ENCODE measurements at regions not wholly inside any gene's neighbourhood (a gene's known extent, or its start where the extent isn't known, plus 50 kb on each side); places are given as distances from the start of the nearest gene placed in this dataset.

DNA sequence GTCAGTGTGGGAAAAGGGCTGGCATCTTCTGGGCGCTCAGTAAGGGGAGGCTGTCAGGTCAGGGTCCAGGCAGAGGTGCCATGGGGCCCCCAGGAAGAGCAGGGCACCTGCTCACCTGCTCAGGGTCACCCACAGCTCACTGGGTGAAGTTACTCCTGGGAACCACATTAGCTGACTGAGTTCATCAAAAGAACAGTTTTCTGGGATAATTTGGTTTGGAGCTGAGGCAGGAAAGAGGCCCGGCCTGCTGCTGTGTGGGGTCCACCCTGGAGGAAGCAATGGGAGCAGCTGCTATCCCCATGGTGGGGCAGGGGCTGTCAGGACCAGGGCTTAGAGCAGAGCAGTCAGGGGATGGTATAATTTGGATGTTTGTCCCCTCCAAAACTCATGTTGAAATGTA lies 97.2 kb upstream of the GPC1 start:
- no peaks in the 10 kb centered on the region for H3K4me1 Mint-ChIP-seq
- no peaks in the 10 kb centered on the region for H3K36me3 ChIP-seq (ENCODE audit: control insufficient read depth in 2 of 2, extremely low read depth in 1 of 2, insufficient read depth in 1 of 2, low read length in 1 of 2)
- POLR2A ChIA-PET, result no interaction called here
- no peak for ATAC-seq (replicated peaks in 1 of 4)
- H3K27me3 ChIP-seq (replicated peaks in 1 of 2; ENCODE audit: control insufficient read depth in 2 of 2, extremely low read depth in 1 of 2, insufficient read depth in 2 of 2, low read length in 1 of 2), result peaks cover 0 to 33% of the 10 kb centered on the region in 2 experiments
- H3K36me3 Mint-ChIP-seq, result no peaks in the 10 kb centered on the region
- H3K9me3 Mint-ChIP-seq, result no peaks in the 10 kb centered on the region
- H3K4me1 ChIP-seq (ENCODE audit: control insufficient read depth in 1 of 2, extremely low read depth in 1 of 2, insufficient read depth in 2 of 2, low read length in 2 of 2), result no peaks in the 10 kb centered on the region
- no peak for DNase-seq
- H3K4me3 Mint-ChIP-seq, result no peak overlapping the region
- H3K4me3 ChIP-seq (ENCODE audit: control insufficient read depth in 1 of 2, extremely low read depth in 1 of 2, low read length in 1 of 2), result no peak overlapping the region
- CTCF ChIA-PET, result no interaction called here
- no peak overlapping the region for H3K27ac ChIP-seq (ENCODE audit: low read length)
- peaks cover 27 to 39% of the 10 kb centered on the region in 2 donors for H3K27me3 Mint-ChIP-seq
- WGBS (ENCODE audit: insufficient coverage), result 26% methylated on average over 2 of the region's 2 CpGs
- no peak overlapping the region for H3K27ac Mint-ChIP-seq
- H3K9me3 ChIP-seq, result no peaks in the 10 kb centered on the region

GRCh38 chr2:240339411-240340360 lies 95.8 kb upstream of the GPC1 start:
- no peaks in the 10 kb centered on the region for H3K36me3 Mint-ChIP-seq
- H3K9me3 ChIP-seq, result no peaks in the 10 kb centered on the region
- WGBS (ENCODE audit: insufficient coverage), result 76% methylated on average over 8 of the region's 24 CpGs
- ATAC-seq (replicated peaks in 1 of 4) (no peak), DNase-seq (no peak)
- no peaks in the 10 kb centered on the region for H3K9me3 Mint-ChIP-seq
- H3K4me1 Mint-ChIP-seq, result no peaks in the 10 kb centered on the region
- H3K27ac ChIP-seq (ENCODE audit: low read length), result no peak overlapping the region
- no peaks in the 10 kb centered on the region for H3K36me3 ChIP-seq (ENCODE audit: control insufficient read depth in 2 of 2, extremely low read depth in 1 of 2, insufficient read depth in 1 of 2, low read length in 1 of 2)
- H3K4me3 Mint-ChIP-seq, result no peak overlapping the region
- POLR2A ChIA-PET, result no interaction called here
- H3K4me3 ChIP-seq (ENCODE audit: control insufficient read depth in 1 of 2, extremely low read depth in 1 of 2, low read length in 1 of 2), result no peak overlapping the region
- peaks cover 0 to 33% of the 10 kb centered on the region in 2 experiments for H3K27me3 ChIP-seq (replicated peaks in 1 of 2; ENCODE audit: control insufficient read depth in 2 of 2, extremely low read depth in 1 of 2, insufficient read depth in 2 of 2, low read length in 1 of 2)
- H3K27ac Mint-ChIP-seq, result no peak overlapping the region
- H3K4me1 ChIP-seq (ENCODE audit: control insufficient read depth in 1 of 2, extremely low read depth in 1 of 2, insufficient read depth in 2 of 2, low read length in 2 of 2), result no peaks in the 10 kb centered on the region
- H3K27me3 Mint-ChIP-seq, result peaks cover 23 to 36% of the 10 kb centered on the region in 2 donors
- CTCF ChIA-PET, result no interaction called here

DNA sequence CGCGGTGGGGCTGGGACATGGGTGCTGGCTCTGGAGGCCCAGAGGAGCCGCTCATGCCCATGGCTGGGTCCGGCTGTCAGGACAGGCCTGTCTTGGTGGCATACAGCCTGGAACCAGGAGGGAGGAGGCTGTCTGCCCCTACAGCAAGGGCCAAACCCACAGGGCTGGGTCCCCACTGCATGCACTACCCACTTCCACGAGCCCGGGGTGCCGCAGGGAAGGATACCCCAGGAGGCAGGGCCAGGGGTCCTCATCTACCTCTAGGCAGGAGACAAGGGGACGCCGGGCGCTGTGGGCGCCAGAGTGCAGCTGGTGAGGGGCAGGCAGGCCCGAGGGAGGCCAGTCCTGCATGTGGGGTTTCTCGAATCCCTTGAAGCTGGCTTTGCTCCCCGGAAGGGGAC lies 95.1 kb upstream of the GPC1 start:
- H3K36me3 ChIP-seq (ENCODE audit: control insufficient read depth in 2 of 2, extremely low read depth in 1 of 2, insufficient read depth in 1 of 2, low read length in 1 of 2), result no peaks in the 10 kb centered on the region
- peaks cover 22 to 35% of the 10 kb centered on the region in 2 donors for H3K27me3 Mint-ChIP-seq
- H3K4me3 ChIP-seq (ENCODE audit: control insufficient read depth in 1 of 2, extremely low read depth in 1 of 2, low read length in 1 of 2), result no peak overlapping the region
- H3K27me3 ChIP-seq (replicated peaks in 1 of 2; ENCODE audit: control insufficient read depth in 2 of 2, extremely low read depth in 1 of 2, insufficient read depth in 2 of 2, low read length in 1 of 2), result peaks cover 0 to 33% of the 10 kb centered on the region in 2 experiments
- peaks cover 0 to 4% (median 0%) of the 10 kb centered on the region in 3 donors for H3K9me3 Mint-ChIP-seq
- no peaks in the 10 kb centered on the region for H3K9me3 ChIP-seq
- CTCF ChIA-PET, result no interaction called here
- 88% methylated on average over 12 of the region's 14 CpGs for WGBS (ENCODE audit: insufficient coverage)
- H3K27ac ChIP-seq (ENCODE audit: low read length), result no peak overlapping the region
- no peak for DNase-seq
- no peak for ATAC-seq (replicated peaks in 1 of 4)
- H3K27ac Mint-ChIP-seq, result no peak overlapping the region
- POLR2A ChIA-PET, result no interaction called here
- no peaks in the 10 kb centered on the region for H3K4me1 Mint-ChIP-seq
- H3K4me3 Mint-ChIP-seq, result no peak overlapping the region
- no peaks in the 10 kb centered on the region for H3K36me3 Mint-ChIP-seq
- no peaks in the 10 kb centered on the region for H3K4me1 ChIP-seq (ENCODE audit: control insufficient read depth in 1 of 2, extremely low read depth in 1 of 2, insufficient read depth in 2 of 2, low read length in 2 of 2)

DNA sequence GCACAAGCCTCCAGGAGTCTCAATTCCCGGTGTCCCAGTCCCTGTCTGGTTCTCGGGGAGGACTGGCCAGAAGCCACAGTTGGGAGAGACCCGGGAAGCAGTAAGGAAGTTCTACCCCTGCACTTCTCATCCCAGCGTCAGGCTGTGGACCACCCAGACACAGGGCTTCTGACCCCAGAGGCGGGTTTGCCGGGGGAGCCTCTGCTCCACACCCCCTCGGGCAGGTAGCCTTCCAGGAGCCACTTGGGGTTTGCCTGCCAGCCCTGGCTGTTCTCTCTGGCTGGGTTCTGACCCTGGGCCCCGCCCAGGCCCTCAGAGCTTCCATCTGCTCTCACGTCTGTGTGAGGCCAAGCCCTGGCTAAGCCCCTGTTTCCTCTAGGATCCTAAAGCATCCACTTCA lies 94.4 kb upstream of the GPC1 start:
- POLR2A ChIA-PET, result no interaction called here
- Histone ChIP-seq H3K27ac (ENCODE audit: low read length) (no peak overlapping the region), H3K36me3 (ENCODE audit: control insufficient read depth in 2 of 2, extremely low read depth in 1 of 2, insufficient read depth in 1 of 2, low read length in 1 of 2) (no peaks in the 10 kb centered on the region), H3K4me1 (ENCODE audit: control insufficient read depth in 1 of 2, extremely low read depth in 1 of 2, insufficient read depth in 2 of 2, low read length in 2 of 2) (no peaks in the 10 kb centered on the region), H3K9me3 (no peaks in the 10 kb centered on the region), H3K4me3 (ENCODE audit: control insufficient read depth in 1 of 2, extremely low read depth in 1 of 2, low read length in 1 of 2) (no peak overlapping the region), H3K27me3 (replicated peaks in 1 of 2; ENCODE audit: control insufficient read depth in 2 of 2, extremely low read depth in 1 of 2, insufficient read depth in 2 of 2, low read length in 1 of 2) (peaks cover 0 to 30% of the 10 kb centered on the region in 2 experiments)
- Mint-ChIP-seq H3K27me3 (peaks cover 17 to 30% of the 10 kb centered on the region in 2 donors), H3K27ac (no peak overlapping the region), H3K36me3 (no peaks in the 10 kb centered on the region), H3K4me3 (no peak overlapping the region), H3K4me1 (no peaks in the 10 kb centered on the region), H3K9me3 (peaks cover 0 to 5% (median 0%) of the 10 kb centered on the region in 3 donors)
- WGBS (ENCODE audit: insufficient coverage), result 59% methylated on average over 8 of the region's 9 CpGs
- DNase-seq, result no peak
- no peak for ATAC-seq (replicated peaks in 1 of 4)
- CTCF ChIA-PET, result no interaction called here

DNA sequence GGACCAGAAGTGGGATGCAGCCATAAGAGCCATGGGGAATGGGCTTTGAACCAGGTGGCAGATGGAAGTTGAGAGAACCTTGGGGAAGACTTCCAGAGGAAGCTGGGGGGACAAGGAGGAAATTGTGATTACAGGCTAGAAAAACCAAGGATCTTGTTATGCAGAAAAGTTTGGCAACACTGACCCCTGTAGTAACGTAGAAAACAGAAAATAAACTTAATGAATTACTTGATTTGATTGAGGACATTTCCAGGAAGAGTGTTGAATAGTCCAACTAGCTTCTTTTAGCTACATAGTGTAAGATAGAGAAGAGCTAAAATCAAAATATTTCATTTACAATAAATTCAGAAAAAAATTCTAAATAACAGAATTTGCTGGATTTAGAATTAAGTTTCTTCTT lies 91.9 kb upstream of the GPC1 start:
- Mint-ChIP-seq H3K4me3 (no peak overlapping the region), H3K9me3 (peaks cover 0 to 5% (median 0%) of the 10 kb centered on the region in 3 donors), H3K27me3 (peaks cover 5 to 17% of the 10 kb centered on the region in 2 donors), H3K27ac (no peak overlapping the region), H3K4me1 (no peaks in the 10 kb centered on the region), H3K36me3 (no peaks in the 10 kb centered on the region)
- H3K4me1 ChIP-seq (ENCODE audit: control insufficient read depth in 1 of 2, extremely low read depth in 1 of 2, insufficient read depth in 2 of 2, low read length in 2 of 2), result no peaks in the 10 kb centered on the region
- POLR2A ChIA-PET, result no interaction called here
- no peak overlapping the region for H3K4me3 ChIP-seq (ENCODE audit: control insufficient read depth in 1 of 2, extremely low read depth in 1 of 2, low read length in 1 of 2)
- no peaks in the 10 kb centered on the region for H3K36me3 ChIP-seq (ENCODE audit: control insufficient read depth in 2 of 2, extremely low read depth in 1 of 2, insufficient read depth in 1 of 2, low read length in 1 of 2)
- DNase-seq (no peak), ATAC-seq (replicated peaks in 1 of 4) (no peak)
- CTCF ChIA-PET, result no interaction called here
- peaks cover 0 to 31% of the 10 kb centered on the region in 2 experiments for H3K27me3 ChIP-seq (replicated peaks in 1 of 2; ENCODE audit: control insufficient read depth in 2 of 2, extremely low read depth in 1 of 2, insufficient read depth in 2 of 2, low read length in 1 of 2)
- WGBS (ENCODE audit: insufficient coverage), result no CpG with 5 or more reads among the region's 1 CpG
- H3K9me3 ChIP-seq, result no peaks in the 10 kb centered on the region
- no peak overlapping the region for H3K27ac ChIP-seq (ENCODE audit: low read length)

- DNase-seq (no peak), ATAC-seq (replicated peaks in 1 of 4) (no peak)
- ChIA-PET CTCF (no interaction called here), POLR2A (no interaction called here)
- 71% methylated on average over 4 of the region's 4 CpGs for WGBS (ENCODE audit: insufficient coverage)
- no peaks in the 10 kb centered on the region for H3K36me3 ChIP-seq (ENCODE audit: control insufficient read depth in 2 of 2, extremely low read depth in 1 of 2, insufficient read depth in 1 of 2, low read length in 1 of 2)
- H3K4me1 ChIP-seq (ENCODE audit: control insufficient read depth in 1 of 2, extremely low read depth in 1 of 2, insufficient read depth in 2 of 2, low read length in 2 of 2), result no peaks in the 10 kb centered on the region
- no peak overlapping the region for H3K4me3 Mint-ChIP-seq
- H3K4me1 Mint-ChIP-seq, result no peaks in the 10 kb centered on the region
- H3K27ac Mint-ChIP-seq, result no peak overlapping the region
- H3K27ac ChIP-seq (ENCODE audit: low read length), result no peak overlapping the region
- H3K9me3 Mint-ChIP-seq, result peaks cover 0 to 5% (median 0%) of the 10 kb centered on the region in 3 donors
- peaks cover 0 to 30% of the 10 kb centered on the region in 2 experiments for H3K27me3 ChIP-seq (replicated peaks in 1 of 2; ENCODE audit: control insufficient read depth in 2 of 2, extremely low read depth in 1 of 2, insufficient read depth in 2 of 2, low read length in 1 of 2)
- H3K4me3 ChIP-seq (ENCODE audit: control insufficient read depth in 1 of 2, extremely low read depth in 1 of 2, low read length in 1 of 2), result no peak overlapping the region
- H3K36me3 Mint-ChIP-seq, result no peaks in the 10 kb centered on the region
- H3K27me3 Mint-ChIP-seq, result peaks cover 0 to 11% of the 10 kb centered on the region in 2 donors
- H3K9me3 ChIP-seq, result no peaks in the 10 kb centered on the region
Observed at GRCh38 chr2:240344904-240345303, 90.6 kb upstream of the GPC1 start.
